Left colon (tissue), 2 donors: ENCODE measurements at regions not wholly inside any gene's neighbourhood (a gene's known extent, or its start where the extent isn't known, plus 50 kb on each side); places are given as distances from the start of the nearest gene placed in this dataset.
"Not testable (repeated sequence)": the region's sequence is repeated elsewhere in the genome, so short reads cannot be mapped to it uniquely, and the experiment has no call there.

Source experiments
- ATAC-seq: fragments of 200-7000 bp; cut with Tn5 transposase; one replicate; pipeline ENCODE4 v1.9.1; 2020; ENCODE audit warnings: mild to moderate bottlenecking, moderate library complexity
- DNase-seq, 2 donors: peaks; one replicate each; pipeline ENCODE4 v3.0.0-alpha.2; 2020
- intact Hi-C, 2 donors: fragments of 100-400 bp; cut with DNase I in 1 of 2; cut with micrococcal nuclease in 1 of 2; formaldehyde crosslinking; loops; one replicate each; pipeline versions ENCODE4 v1.11.2 to v1.14.0; 2022; cut with DNase I, micrococcal nuclease
- donor health status: DM: no; HTN: no; CAD: no.
- donor health status: DM: yes; HTN: yes; CAD: no.

DNA sequence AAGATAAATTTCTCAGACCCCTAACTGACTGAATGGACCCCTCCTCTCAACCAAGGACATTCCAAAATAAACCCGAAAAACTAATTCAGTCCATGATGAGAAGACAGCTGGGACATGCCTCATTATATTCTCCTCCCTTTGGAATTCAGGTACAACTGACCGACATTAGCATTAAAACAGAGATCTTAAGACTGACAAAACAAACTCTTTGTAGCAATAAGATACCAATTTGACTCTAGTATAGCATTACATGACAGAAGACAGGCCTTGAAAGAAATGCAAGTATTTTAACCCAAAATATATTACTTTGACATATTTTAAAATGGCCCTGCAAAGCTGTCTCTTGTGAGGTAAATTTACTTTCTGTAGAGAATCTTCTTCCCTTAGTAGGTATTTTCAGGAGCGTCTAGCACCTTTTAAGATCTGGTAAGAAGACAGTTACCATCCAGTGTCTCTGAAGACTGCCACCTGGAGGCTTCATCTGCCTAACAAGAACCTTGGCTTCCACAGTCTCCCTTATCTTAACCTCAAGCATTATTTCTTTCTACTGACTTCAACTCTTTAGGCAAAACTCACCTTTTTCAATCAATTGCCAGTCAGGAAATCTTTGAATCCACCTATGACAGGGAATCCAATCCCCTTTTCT, 957.5 kb downstream of the SLC6A15 start:
- no peak for DNase-seq
- intact Hi-C loops, result no loop called here
- ATAC-seq, result no peak

- intact Hi-C loops, result no loop called here
- DNase-seq (no peak), ATAC-seq (no peak)
These were observed 958.4 kb downstream of the SLC6A15 start for GRCh38 chr12:83954071-83954789.

DNA sequence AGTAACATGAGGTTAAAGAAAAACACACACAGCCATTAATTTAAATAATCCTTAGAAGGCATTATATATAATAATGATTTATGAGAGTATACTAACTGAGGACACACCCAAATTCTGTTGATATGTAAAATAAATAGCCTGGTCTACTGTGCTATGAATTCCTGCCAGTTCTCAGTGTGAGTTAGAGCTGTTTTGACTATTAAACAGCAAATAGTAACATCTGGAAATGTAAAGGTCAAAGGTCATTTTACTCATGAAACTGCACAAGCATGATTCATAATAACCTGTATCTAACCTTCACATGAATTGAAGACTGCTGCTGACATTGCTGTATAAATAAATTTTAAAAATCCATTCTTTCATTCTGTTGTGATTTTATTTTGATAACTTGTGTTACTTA, 966.7 kb downstream of the SLC6A15 start:
- ATAC-seq, result no peak

GRCh38 chr12:83939718-83940117, 972.9 kb downstream of the SLC6A15 start:
- intact Hi-C loops, result no loop called here
- no peak for ATAC-seq
- DNase-seq, result no peak

More for the DNA sequence above, 966.7 kb downstream of the SLC6A15 start:
- intact Hi-C loops, result no loop called here
- no peak for DNase-seq

- DNase-seq (no peak), ATAC-seq (no peak)
- intact Hi-C loops, result no loop called here
These were observed 979.0 kb downstream of the SLC6A15 start for GRCh38 chr12:83933615-83934014.

GRCh38 chr12:83932011-83932410, 980.6 kb downstream of the SLC6A15 start:
- intact Hi-C loops, result no loop called here
- ATAC-seq, result no peak

DNA sequence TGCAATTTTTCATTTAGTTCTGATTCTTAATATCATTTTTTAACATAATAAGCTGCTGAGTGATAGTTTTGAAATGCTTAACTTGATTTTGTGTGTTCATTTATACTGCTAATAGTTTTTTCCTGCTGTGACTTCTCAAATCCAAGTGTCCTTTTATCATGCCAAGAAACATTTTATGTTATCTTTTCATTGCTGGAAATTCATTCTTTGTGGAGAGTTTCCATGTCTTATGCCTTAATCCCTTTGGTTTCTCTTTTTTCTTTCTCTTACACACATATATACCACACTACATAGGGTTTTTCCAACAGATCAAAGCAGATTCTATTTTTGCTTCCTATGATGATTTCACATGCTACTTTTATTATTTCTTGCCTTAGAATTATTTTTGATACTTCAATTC, 981.1 kb downstream of the SLC6A15 start:
- intact Hi-C loops, result no loop called here
- no peak for DNase-seq
- ATAC-seq, result no peak

More at GRCh38 chr12:83932011-83932410, 980.6 kb downstream of the SLC6A15 start:
- DNase-seq, result no peak

DNA sequence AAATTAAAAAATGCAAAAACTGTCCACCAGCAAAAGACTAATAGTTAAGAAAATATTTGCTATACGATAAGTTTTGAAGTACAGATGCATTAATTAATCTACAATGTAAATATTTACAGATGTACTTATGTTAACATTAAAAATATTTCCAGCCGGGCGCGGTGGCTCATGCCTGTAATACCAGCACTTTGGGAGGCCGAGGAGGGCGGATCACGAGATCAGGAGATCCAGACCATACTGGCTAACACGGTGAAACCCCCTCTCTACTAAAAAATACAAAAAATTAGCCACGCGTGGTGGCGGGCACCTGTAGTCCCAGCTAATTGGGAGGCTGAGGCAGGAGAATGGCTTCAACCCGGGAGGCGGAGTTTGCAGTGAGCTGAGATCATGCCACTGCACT, 982.8 kb downstream of the SLC6A15 start:
- DNase-seq, intact Hi-C loops, ATAC-seq: not testable (repeated sequence)

DNA sequence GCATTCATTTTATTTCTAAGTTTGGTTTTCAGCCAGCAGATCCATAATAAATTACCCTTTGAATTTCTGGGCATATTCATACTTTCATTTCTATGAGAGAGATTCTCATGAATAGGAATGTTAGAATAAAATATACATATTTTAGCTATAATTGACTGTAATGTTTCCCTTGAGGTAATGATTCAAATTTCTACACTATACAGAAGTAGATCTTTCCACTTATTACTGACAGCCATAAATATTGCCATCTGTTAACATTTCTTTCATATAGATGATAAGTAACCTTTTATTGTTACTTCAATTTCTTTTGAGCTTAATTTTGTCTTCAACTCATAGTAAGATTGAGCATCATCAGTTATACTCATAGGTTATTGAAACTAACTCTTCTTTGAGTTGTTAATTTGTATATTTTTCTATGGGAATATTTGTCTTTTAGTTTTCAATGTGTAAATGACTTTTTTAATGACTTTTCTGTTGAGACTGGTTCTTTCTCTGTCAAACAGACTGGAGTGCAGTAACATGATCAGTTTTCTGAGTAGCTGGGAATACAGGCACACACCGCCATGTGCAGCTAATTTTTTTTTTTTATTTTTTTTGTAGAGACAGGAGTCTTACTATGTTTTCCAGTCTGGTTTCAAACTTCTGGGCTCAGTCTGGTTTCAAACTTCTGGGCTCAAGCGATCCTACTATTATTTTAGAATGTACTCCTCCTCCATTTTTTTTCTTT, 991.6 kb downstream of the SLC6A15 start:
- intact Hi-C loops, result no loop called here
- no peak for ATAC-seq
- DNase-seq, result no peak

- no peak for DNase-seq
- intact Hi-C loops, result no loop called here
- ATAC-seq, result no peak
These were observed 993.5 kb downstream of the SLC6A15 start for GRCh38 chr12:83919081-83919480.

DNA sequence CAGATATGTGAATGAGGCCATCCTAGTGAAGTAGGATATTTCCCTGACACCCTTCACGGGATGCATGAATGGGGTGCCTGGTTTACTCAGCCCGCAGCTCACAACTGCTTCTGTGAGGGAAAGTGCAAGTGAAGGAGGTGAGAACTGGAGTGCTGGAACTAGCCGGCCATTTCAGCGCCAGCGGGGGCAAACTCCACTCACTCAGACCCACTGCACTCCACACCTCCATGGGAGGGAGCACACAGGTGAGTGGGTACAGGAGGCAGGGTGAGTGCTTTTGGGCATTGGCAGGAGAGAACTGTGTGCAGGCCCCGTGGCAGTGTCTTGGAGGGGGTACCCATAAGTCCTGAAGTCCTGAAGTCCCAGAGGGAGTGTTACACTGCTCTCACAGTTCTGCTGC, 1008.4 kb downstream of the SLC6A15 start:
- no peak for DNase-seq
- ATAC-seq, result no peak
- intact Hi-C loops, result no loop called here

- intact Hi-C loops, result no loop called here
- DNase-seq, result no peak
- ATAC-seq, result no peak
These were observed 1016.2 kb downstream of the SLC6A15 start for GRCh38 chr12:83896416-83896815.

DNA sequence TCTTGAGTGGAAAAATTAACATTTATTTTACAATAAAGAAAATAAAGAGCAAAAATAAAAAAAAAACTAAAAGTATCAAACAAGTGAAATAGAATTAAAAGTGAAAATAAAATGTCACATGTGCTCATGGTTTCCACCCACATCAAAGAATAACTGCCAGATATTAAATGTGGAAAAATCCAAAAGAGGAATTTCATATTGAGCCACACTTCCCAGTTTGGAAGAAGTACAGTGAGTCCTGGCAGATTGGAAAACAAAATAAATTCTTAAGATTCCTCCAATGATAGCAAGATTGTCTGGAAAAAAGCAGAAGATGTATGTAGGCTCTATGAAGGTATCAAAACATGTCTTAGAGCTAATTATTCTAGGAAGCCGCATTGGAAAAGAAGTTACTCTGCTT, 1019.5 kb downstream of the SLC6A15 start:
- intact Hi-C loops, result no loop called here

GRCh38 chr12:83889745-83890144, 1022.9 kb downstream of the SLC6A15 start:
- DNase-seq (no peak), ATAC-seq (no peak)
- intact Hi-C loops, result no loop called here

More for the DNA sequence above, 1019.5 kb downstream of the SLC6A15 start:
- DNase-seq, result no peak
- ATAC-seq, result no peak

DNA sequence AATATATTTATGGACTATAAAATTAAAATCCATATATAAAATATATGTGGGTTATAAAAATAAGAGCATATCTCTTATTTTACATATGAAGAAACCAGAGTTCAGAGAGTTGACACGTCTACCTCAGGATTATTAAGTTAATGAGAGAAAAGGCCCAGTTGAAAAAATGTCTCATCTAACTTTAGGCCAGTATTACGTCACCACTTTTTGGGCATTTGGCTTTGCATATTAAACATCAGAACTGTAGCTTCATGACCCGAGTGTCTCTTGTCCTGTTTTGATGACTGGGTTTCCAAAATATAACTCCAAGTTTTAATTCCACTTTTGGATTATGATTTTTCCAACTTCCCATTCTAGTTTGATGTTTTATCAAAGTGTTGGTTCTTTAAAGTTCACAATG, 1026.1 kb downstream of the SLC6A15 start:
- intact Hi-C loops, result no loop called here
- ATAC-seq, result no peak
- DNase-seq, result no peak

DNA sequence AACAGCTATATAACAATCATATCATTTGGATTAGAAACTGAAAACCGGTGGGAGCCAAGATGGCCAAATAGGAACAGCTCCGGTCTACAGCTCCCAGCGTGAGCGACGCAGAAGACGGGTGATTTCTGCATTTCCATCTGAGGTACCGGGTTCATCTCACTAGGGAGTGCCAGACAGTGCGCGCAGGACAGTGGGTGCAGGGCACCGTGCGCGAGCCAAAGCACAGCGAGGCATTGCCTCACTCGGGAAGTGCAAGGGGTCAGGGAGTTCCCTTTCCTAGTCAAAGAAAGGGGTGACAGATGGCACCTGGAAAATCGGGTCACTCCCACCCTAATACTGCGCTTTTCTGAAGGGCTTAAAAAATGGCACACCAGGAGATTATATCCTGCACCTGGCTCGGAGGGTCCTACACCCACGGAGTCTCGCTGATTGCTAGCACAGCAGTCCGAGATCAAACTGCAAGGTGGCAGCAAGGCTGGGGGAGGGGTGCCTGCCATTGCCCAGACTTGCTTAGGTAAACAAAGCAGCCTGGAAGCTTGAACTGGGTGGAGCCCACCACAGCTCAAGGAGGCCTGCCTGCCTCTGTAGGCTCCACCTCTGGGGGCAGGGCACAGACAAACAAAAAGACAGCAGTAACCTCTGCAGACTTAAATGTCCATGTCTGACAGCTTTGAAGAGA, 1041.5 kb downstream of the SLC6A15 start:
- ATAC-seq, DNase-seq, intact Hi-C loops: not testable (repeated sequence)

DNA sequence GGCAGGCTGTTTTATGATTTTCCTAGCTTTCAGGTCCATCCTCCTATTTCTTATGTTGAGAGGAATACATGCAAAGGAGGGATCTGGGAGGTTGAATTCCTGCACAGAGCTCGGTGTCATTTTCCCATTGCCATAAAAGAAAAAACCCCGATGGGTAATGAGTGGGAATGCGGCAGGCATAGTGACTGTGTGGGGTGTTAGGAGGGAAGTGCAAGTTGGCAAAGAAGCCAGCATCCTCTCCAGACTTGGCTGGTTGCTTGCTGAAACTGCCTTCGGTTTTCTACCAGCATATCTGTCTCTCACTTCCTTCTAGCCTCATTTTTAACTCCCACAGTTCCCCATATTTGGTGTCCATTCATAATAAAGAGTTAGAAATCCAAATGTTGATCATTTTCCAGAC, 1046.1 kb downstream of the SLC6A15 start:
- DNase-seq, result no peak
- intact Hi-C loops, result no loop called here
- no peak for ATAC-seq

DNA sequence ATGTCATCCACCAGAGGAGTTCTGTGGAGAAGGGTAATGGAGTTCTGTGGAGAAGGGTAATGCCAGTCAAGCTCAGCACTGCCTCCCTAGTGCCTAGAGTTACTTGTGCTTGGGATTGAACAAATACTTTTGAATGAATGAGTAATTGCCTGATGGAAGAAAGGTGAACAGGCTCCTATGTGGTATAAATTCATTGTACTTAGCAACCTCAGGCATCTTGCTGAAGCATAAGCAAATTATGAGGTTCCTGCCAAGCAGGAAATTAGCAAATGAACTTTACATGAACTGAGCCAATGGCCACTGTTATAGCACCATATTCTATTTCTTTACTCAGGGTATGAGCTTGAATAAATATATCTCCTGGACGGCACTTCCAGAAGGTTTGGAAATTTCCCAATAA, 1047.2 kb downstream of the SLC6A15 start:
- no peak for ATAC-seq
- no peak for DNase-seq
- intact Hi-C loops, result no loop called here

DNA sequence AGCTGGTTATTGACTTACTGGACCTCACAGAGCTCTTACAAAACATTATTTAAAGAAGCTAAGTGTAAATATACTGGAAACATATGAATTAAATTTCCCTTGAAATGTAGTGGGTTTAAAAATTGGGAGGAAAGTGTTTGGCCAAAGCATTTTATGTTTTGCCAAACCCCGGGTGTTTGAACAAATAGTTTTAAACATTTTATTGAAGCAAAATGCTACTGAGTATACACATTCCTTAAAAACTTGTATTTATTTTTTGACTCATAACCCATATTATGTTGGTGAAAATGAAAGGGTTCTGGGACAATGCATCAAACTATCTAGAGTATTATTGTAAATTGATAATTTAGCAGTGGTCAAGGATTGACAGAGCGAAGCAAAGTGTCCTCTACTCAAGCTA, 1048.5 kb downstream of the SLC6A15 start:
- no peak for ATAC-seq

GRCh38 chr12:83859021-83859420, 1053.6 kb downstream of the SLC6A15 start:
- no peak for DNase-seq
- intact Hi-C loops, result no loop called here

More for the DNA sequence above, 1048.5 kb downstream of the SLC6A15 start:
- intact Hi-C loops, result no loop called here
- DNase-seq, result no peak

More at GRCh38 chr12:83859021-83859420, 1053.6 kb downstream of the SLC6A15 start:
- no peak for ATAC-seq
